A673 (cell line): ENCODE measurements at regions not wholly inside any gene's neighbourhood (a gene's known extent, or its start where the extent isn't known, plus 50 kb on each side); places are given as distances from the start of the nearest gene placed in this dataset.

Experiments
- CTCF ChIP-seq: fragments of 300-800, 200-600 bp; sonication (generic); conservative IDR thresholded peaks from 2 replicates; pipeline ENCODE4 v1.5.1; 2017; ENCODE audit warnings: low read depth, mild to moderate bottlenecking, antibody characterized with exemption, low read length, moderate library complexity, mixed read lengths
- EZH2 ChIP-seq: fragments of 200-600 bp; sonication (generic); IDR thresholded peaks from 2 replicates; pipeline ENCODE4 v1.6.1; 2017; ENCODE audit warnings: borderline replicate concordance, low read depth, mild to moderate bottlenecking, mixed read lengths, antibody characterized with exemption, low read length; ENCODE audit not compliant: poor library complexity, severe bottlenecking

- TF ChIP-seq CTCF (no peak), EZH2 (no peak)
Measured at GRCh38 chr5:126228934-126229333, 194.3 kb upstream of the GRAMD2B start.
